T-helper 1 cell treated with Interleukin-12 subunit alpha and Interleukin-12 subunit beta and Interleukin-4 antibody, amounts not matched to agents 30 μg/mL and 1 μg/mL, for 36 hours (primary cell): ENCODE measurements at regions not wholly inside any gene's neighbourhood (a gene's known extent, or its start where the extent isn't known, plus 50 kb on each side); places are given as distances from the start of the nearest gene placed in this dataset.

Experiments
- H3K27ac Mint-ChIP-seq: one replicate; pipeline ENCODE4 v1.8.0; 2021; ENCODE audit warnings: mild to moderate bottlenecking, mixed read lengths
- H3K27me3 Mint-ChIP-seq: one replicate; pipeline ENCODE4 v1.8.0; 2021; ENCODE audit warnings: low read depth, mixed read lengths
- H3K36me3 Mint-ChIP-seq: one replicate; pipeline ENCODE4 v1.8.0; 2021; ENCODE audit warnings: low read depth, mixed read lengths
- H3K4me1 Mint-ChIP-seq: one replicate; pipeline ENCODE4 v1.8.0; 2021; ENCODE audit warnings: low read depth, mixed read lengths
- H3K4me3 Mint-ChIP-seq: one replicate; pipeline ENCODE4 v1.8.0; 2021; ENCODE audit warnings: mild to moderate bottlenecking, moderate library complexity, mixed read lengths
- H3K9me3 Mint-ChIP-seq: one replicate; pipeline ENCODE4 v1.8.0; 2021; ENCODE audit warnings: mixed read lengths

GRCh38 chr17:71948703-71949422 is 172.0 kb upstream of the SOX9 start:
- peaks cover 10% of the 10 kb centered on the region for H3K9me3 Mint-ChIP-seq
- H3K36me3 Mint-ChIP-seq, result no peaks in the 10 kb centered on the region
- H3K4me1 Mint-ChIP-seq, result no peaks in the 10 kb centered on the region
- H3K4me3 Mint-ChIP-seq, result no peak overlapping the region
- H3K27me3 Mint-ChIP-seq, result no peaks in the 10 kb centered on the region
- no peak overlapping the region for H3K27ac Mint-ChIP-seq

DNA sequence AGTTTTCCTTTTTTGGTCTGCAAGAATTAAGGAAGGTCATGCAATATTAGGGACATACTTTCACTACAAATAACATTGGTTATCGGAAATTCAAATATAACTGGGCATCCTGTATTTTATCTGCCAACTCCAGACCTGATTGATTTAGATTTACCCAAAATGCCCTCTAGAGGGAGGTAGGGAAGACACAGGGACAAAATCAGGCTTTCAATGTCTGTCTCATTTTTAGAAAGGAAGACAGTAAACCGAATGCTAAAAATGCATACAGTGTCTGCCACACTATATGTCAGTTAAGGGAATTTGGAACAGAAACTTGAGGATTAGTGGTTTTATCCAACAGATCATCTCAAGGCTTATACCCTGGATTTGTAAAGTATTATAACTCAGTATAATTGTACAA is 161.7 kb upstream of the SOX9 start:
- Mint-ChIP-seq H3K27ac (no peak overlapping the region), H3K36me3 (no peaks in the 10 kb centered on the region), H3K4me1 (no peaks in the 10 kb centered on the region), H3K4me3 (no peak overlapping the region), H3K27me3 (no peaks in the 10 kb centered on the region), H3K9me3 (peaks cover 9% of the 10 kb centered on the region)

DNA sequence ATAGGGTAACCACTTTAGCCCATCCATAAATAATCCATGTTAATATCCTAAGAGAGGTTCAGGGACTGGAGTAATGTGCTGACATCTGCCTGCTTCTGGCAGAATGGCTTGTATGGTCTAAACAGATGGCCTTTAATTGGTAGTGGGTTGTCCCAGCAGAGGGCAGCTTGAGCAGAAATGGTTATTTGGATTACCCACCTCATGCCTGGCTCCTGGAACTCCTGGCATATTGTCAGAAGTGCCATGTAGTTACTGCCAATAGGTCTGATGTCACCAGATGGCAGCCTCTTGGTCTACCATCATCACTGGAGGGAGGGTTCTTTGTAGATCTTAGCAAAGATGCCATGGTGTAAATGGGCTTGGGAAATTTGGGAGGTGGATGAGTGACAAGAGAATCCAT is 157.5 kb upstream of the SOX9 start:
- H3K27me3 Mint-ChIP-seq, result no peaks in the 10 kb centered on the region
- H3K27ac Mint-ChIP-seq, result no peak overlapping the region
- H3K4me1 Mint-ChIP-seq, result no peaks in the 10 kb centered on the region
- no peak overlapping the region for H3K4me3 Mint-ChIP-seq
- H3K9me3 Mint-ChIP-seq, result peaks cover 3% of the 10 kb centered on the region
- no peaks in the 10 kb centered on the region for H3K36me3 Mint-ChIP-seq

- no peaks in the 10 kb centered on the region for H3K36me3 Mint-ChIP-seq
- H3K27ac Mint-ChIP-seq, result no peak overlapping the region
- H3K9me3 Mint-ChIP-seq, result peaks cover 3% of the 10 kb centered on the region
- H3K4me3 Mint-ChIP-seq, result no peak overlapping the region
- no peaks in the 10 kb centered on the region for H3K4me1 Mint-ChIP-seq
- H3K27me3 Mint-ChIP-seq, result no peaks in the 10 kb centered on the region
Observed at GRCh38 chr17:71963791-71964190, 157.0 kb upstream of the SOX9 start.

DNA sequence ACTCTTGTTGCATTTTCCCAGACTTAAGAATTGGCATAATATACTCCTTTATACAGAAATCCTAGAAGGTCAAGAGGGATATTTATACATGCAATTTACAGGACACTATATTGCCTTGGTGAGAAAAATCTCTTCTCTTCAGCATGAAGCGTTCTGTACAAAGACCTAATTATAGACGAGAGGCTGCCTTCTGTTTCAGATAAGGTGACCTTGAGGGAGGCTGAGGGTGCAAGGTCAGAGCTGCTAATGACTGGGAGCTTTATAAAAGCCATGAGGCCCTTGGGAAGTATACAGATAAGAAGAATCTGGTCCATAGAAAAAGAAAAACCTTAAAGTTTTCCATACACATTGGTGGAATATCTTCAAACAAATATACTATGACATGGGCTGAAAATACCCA is 156.3 kb upstream of the SOX9 start:
- no peaks in the 10 kb centered on the region for H3K4me1 Mint-ChIP-seq
- no peaks in the 10 kb centered on the region for H3K36me3 Mint-ChIP-seq
- H3K27ac Mint-ChIP-seq, result no peak overlapping the region
- no peaks in the 10 kb centered on the region for H3K27me3 Mint-ChIP-seq
- no peak overlapping the region for H3K4me3 Mint-ChIP-seq
- H3K9me3 Mint-ChIP-seq, result peaks cover 3% of the 10 kb centered on the region

- peaks cover 3% of the 10 kb centered on the region for H3K9me3 Mint-ChIP-seq
- H3K27me3 Mint-ChIP-seq, result no peaks in the 10 kb centered on the region
- H3K36me3 Mint-ChIP-seq, result no peaks in the 10 kb centered on the region
- H3K4me3 Mint-ChIP-seq, result no peak overlapping the region
- H3K27ac Mint-ChIP-seq, result no peak overlapping the region
- no peaks in the 10 kb centered on the region for H3K4me1 Mint-ChIP-seq
Observed at GRCh38 chr17:71966055-71966454, 154.8 kb upstream of the SOX9 start.

- H3K9me3 Mint-ChIP-seq, result peaks cover 5% of the 10 kb centered on the region
- H3K4me1 Mint-ChIP-seq, result no peaks in the 10 kb centered on the region
Observed at GRCh38 chr17:71966459-71967313, 154.1 kb upstream of the SOX9 start.

DNA sequence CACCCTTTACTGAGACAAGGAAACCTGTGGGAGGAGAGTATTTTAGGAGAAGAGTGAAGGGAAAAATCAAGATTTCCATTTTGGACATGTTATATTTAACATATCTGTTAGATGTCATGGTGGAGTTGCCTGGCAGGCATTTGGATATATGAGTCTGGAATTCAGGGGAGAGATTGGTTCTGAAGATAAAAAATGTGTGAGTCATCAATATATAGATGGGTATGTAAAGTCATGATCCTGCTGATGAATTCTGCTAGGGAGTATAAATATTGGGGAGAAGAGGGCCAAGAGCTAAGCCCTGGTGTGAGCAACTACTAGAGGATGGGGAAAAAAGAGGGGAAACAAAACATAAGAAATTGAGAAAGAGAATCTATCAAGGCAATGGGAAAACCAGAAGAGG is 151.3 kb upstream of the SOX9 start:
- no peak overlapping the region for H3K4me3 Mint-ChIP-seq
- no peaks in the 10 kb centered on the region for H3K27me3 Mint-ChIP-seq
- H3K27ac Mint-ChIP-seq, result no peak overlapping the region
- no peaks in the 10 kb centered on the region for H3K4me1 Mint-ChIP-seq
- H3K9me3 Mint-ChIP-seq, result peaks cover 3% of the 10 kb centered on the region
- no peaks in the 10 kb centered on the region for H3K36me3 Mint-ChIP-seq

More at GRCh38 chr17:71966459-71967313, 154.1 kb upstream of the SOX9 start:
- Mint-ChIP-seq H3K27ac (no peak overlapping the region), H3K27me3 (no peaks in the 10 kb centered on the region), H3K4me3 (no peak overlapping the region), H3K36me3 (no peaks in the 10 kb centered on the region)

DNA sequence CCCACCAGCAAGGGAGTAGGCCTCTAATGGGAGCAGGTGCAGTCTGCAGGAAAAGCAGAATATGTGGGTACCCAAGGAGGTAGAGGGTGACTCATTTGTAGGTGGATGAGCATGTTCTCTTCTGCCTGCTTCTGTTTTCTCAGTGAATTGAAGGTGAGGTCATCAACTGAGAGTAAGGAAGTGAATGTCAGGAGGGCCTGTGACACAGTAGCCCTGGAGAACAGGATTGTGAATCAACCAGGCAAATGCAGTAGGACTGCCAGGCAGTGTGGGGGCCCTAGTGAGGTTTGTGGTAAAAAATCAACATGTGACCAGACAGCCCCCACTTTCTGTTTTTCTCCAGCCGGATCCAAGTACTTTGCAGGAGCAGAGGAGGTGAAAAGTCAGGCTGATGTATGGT is 150.5 kb upstream of the SOX9 start:
- H3K27me3 Mint-ChIP-seq, result no peaks in the 10 kb centered on the region
- H3K36me3 Mint-ChIP-seq, result no peaks in the 10 kb centered on the region
- peaks cover 3% of the 10 kb centered on the region for H3K9me3 Mint-ChIP-seq
- H3K4me3 Mint-ChIP-seq, result no peak overlapping the region
- no peak overlapping the region for H3K27ac Mint-ChIP-seq
- H3K4me1 Mint-ChIP-seq, result no peaks in the 10 kb centered on the region

- no peaks in the 10 kb centered on the region for H3K4me1 Mint-ChIP-seq
Observed at GRCh38 chr17:71974051-71974450, 146.8 kb upstream of the SOX9 start.

GRCh38 chr17:71975331-71975801 is 145.5 kb upstream of the SOX9 start:
- Mint-ChIP-seq H3K27ac (no peak overlapping the region), H3K36me3 (no peaks in the 10 kb centered on the region), H3K27me3 (no peaks in the 10 kb centered on the region), H3K4me1 (no peaks in the 10 kb centered on the region), H3K9me3 (peaks cover 3% of the 10 kb centered on the region), H3K4me3 (no peak overlapping the region)

More at GRCh38 chr17:71974051-71974450, 146.8 kb upstream of the SOX9 start:
- peaks cover 3% of the 10 kb centered on the region for H3K9me3 Mint-ChIP-seq
- no peak overlapping the region for H3K27ac Mint-ChIP-seq
- no peaks in the 10 kb centered on the region for H3K36me3 Mint-ChIP-seq
- H3K27me3 Mint-ChIP-seq, result no peaks in the 10 kb centered on the region
- no peak overlapping the region for H3K4me3 Mint-ChIP-seq

GRCh38 chr17:71976011-71976649 is 144.7 kb upstream of the SOX9 start:
- Mint-ChIP-seq H3K4me1 (no peaks in the 10 kb centered on the region), H3K27me3 (no peaks in the 10 kb centered on the region), H3K4me3 (no peak overlapping the region), H3K27ac (no peak overlapping the region), H3K9me3 (peaks cover 3% of the 10 kb centered on the region), H3K36me3 (no peaks in the 10 kb centered on the region)

GRCh38 chr17:71978435-71978834 is 142.4 kb upstream of the SOX9 start:
- Mint-ChIP-seq H3K4me3 (no peak overlapping the region), H3K9me3 (no peaks in the 10 kb centered on the region), H3K36me3 (no peaks in the 10 kb centered on the region), H3K27me3 (no peaks in the 10 kb centered on the region), H3K27ac (no peak overlapping the region), H3K4me1 (no peaks in the 10 kb centered on the region)

- Mint-ChIP-seq H3K4me1 (no peaks in the 10 kb centered on the region), H3K36me3 (no peaks in the 10 kb centered on the region), H3K27ac (no peak overlapping the region), H3K27me3 (no peaks in the 10 kb centered on the region), H3K9me3 (peaks cover 3% of the 10 kb centered on the region), H3K4me3 (no peak overlapping the region)
Observed at GRCh38 chr17:71980171-71980570, 140.6 kb upstream of the SOX9 start.

DNA sequence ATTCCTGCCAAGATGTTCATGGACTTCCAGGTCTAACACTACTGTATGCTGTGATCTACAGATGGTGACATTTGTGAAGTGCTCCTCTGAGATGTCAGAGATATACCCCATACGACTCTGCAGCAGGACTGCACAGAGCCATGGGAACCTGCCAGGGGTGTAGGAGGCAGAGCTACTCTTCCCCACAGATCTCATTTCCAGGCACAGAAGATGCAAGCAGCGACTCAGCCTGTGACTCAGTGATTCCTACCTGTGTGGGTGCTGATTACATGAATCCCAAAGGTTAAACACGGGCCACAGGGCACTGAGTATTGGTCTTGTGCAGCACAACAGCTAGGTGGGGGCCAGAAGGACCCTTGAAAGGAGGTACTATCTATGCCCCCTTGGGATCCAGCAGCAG is 137.0 kb upstream of the SOX9 start:
- no peak overlapping the region for H3K4me3 Mint-ChIP-seq
- H3K36me3 Mint-ChIP-seq, result no peaks in the 10 kb centered on the region
- no peaks in the 10 kb centered on the region for H3K27me3 Mint-ChIP-seq
- peaks cover 3% of the 10 kb centered on the region for H3K9me3 Mint-ChIP-seq
- H3K4me1 Mint-ChIP-seq, result no peaks in the 10 kb centered on the region
- H3K27ac Mint-ChIP-seq, result no peak overlapping the region
